ENCODE measurements at regions not wholly inside any gene's neighbourhood (a gene's known extent, or its start where the extent isn't known, plus 50 kb on each side); places are given as distances from the start of the nearest gene placed in this dataset.

DNA sequence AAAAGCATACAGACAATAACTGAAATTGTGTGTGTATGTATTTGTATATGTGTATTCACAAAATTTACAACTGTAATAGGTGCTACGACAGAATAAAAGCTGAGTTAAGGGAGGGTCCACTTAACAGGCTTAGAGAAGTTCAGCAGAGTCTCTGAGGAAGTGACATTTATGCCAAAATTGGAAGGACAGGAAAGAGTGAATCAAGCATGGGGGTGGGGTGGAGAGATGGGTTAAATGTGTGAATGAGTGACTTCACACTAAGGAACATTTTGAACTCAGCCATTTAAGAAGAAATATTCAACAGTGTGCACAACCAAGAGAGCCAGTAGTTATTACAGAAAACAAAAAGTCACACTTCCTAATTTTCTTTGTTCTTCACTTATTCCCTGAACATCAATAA is 53.8 kb upstream of the RGS1 start (continued):
- TF ChIP-seq, protein P1, sequence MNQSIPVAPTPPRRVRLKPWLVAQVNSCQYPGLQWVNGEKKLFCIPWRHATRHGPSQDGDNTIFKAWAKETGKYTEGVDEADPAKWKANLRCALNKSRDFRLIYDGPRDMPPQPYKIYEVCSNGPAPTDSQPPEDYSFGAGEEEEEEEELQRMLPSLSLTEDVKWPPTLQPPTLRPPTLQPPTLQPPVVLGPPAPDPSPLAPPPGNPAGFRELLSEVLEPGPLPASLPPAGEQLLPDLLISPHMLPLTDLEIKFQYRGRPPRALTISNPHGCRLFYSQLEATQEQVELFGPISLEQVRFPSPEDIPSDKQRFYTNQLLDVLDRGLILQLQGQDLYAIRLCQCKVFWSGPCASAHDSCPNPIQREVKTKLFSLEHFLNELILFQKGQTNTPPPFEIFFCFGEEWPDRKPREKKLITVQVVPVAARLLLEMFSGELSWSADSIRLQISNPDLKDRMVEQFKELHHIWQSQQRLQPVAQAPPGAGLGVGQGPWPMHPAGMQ (IDR thresholded peaks at IDR 0.05; ENCODE audit: borderline replicate concordance) = no peak
- TF ChIP-seq HDGF (IDR thresholded peaks at IDR 0.05) (no peak), TCF12 (IDR thresholded peaks at IDR 0.05; ENCODE audit: low read depth, low read length) (no peak), FOXK2 (IDR thresholded peaks at IDR 0.05) (no peak), IKZF2 (IDR thresholded peaks at IDR 0.05) (peak; percentile 33 to 68; a peak in 2 of 4 replicates), MTA2 (IDR thresholded peaks at IDR 0.05; ENCODE audit: low read depth) (peak; percentile 47; the same call in 1 of the 2 replicates)
- TF ChIP-seq, protein P2, sequence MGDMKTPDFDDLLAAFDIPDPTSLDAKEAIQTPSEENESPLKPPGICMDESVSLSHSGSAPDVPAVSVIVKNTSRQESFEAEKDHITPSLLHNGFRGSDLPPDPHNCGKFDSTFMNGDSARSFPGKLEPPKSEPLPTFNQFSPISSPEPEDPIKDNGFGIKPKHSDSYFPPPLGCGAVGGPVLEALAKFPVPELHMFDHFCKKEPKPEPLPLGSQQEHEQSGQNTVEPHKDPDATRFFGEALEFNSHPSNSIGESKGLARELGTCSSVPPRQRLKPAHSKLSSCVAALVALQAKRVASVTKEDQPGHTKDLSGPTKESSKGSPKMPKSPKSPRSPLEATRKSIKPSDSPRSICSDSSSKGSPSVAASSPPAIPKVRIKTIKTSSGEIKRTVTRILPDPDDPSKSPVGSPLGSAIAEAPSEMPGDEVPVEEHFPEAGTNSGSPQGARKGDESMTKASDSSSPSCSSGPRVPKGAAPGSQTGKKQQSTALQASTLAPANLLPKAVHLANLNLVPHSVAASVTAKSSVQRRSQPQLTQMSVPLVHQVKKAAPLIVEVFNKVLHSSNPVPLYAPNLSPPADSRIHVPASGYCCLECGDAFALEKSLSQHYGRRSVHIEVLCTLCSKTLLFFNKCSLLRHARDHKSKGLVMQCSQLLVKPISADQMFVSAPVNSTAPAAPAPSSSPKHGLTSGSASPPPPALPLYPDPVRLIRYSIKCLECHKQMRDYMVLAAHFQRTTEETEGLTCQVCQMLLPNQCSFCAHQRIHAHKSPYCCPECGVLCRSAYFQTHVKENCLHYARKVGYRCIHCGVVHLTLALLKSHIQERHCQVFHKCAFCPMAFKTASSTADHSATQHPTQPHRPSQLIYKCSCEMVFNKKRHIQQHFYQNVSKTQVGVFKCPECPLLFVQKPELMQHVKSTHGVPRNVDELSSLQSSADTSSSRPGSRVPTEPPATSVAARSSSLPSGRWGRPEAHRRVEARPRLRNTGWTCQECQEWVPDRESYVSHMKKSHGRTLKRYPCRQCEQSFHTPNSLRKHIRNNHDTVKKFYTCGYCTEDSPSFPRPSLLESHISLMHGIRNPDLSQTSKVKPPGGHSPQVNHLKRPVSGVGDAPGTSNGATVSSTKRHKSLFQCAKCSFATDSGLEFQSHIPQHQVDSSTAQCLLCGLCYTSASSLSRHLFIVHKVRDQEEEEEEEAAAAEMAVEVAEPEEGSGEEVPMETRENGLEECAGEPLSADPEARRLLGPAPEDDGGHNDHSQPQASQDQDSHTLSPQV (IDR thresholded peaks at IDR 0.05) = no peak

DNA sequence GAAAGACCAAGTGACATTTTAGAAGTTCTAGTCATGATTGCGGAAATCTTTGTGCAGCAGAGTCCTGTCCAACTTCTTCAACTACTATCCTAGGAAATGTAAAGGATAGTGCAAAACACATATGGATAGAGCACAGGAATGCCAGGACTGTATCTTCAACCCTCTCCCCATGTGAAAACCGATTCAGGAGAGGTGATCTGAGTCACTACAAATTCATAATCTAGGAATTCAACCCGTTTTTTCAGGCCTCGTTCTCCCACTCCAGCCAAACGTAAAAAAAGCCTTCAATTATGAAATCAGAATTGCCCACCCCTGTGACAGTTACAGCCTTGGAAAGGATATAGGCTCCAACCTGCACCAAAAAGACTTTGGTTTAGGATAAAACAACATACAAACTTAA is 52.9 kb upstream of the RGS1 start:
- H2AFZ ChIP-seq (ENCODE audit: control insufficient read depth, low read depth, low read length) = no peak overlapping the region
- intact Hi-C loops (cut with micrococcal nuclease; ENCODE audit: unreplicated experiment) (no loop called here), in situ Hi-C loops (cut with MboI) (no loop called here)
- ChIA-PET SMC1A (ENCODE audit: uncharacterized antibody, unreplicated experiment) (interaction anchor here (1.1 to 5.1 kb wide), 4 partner anchors 20 to 88 kb away, joined by 4 to 77 read pairs (median 6); no protein-coding TSS in a partner anchor), RAD21 (ENCODE audit: unreplicated experiment) (interaction anchor here (0.7 to 1.6 kb wide), 5 partner anchors 23 to 88 kb away, joined by 3 to 10 read pairs (median 3); no protein-coding TSS in a partner anchor), CTCF (no interaction called here), POLR2A (interaction anchor here (0.7 to 1.8 kb wide), 5 partner anchors 17 to 56 kb away, joined by 3 to 10 read pairs (median 4); no protein-coding TSS in a partner anchor)
- peaks cover 10% of the 10 kb centered on the region; the same call in 1 of the 2 replicates for H3K4me1 ChIP-seq (ENCODE audit: control insufficient read depth, insufficient read depth, low read length)
- 89% methylated on average over 5 of the region's 5 CpGs for WGBS (ENCODE audit: insufficient coverage, insufficient replicate concordance, low lambda C conversion rate, missing lambda C conversion rate)
- H3K9ac ChIP-seq (ENCODE audit: control insufficient read depth, insufficient read depth, low read length) = no peak overlapping the region
- no peak for FAIRE-seq
- ATAC-seq = no peak
- no peaks in the 10 kb centered on the region for H3K27me3 ChIP-seq (replicated peaks in 1 of 2; ENCODE audit: control insufficient read depth in 2 of 2, insufficient read depth in 2 of 2, low read length in 1 of 2)
- BruUV-seq (replicated peaks) = no TSS peak
- no peaks in the 10 kb centered on the region for H4K20me1 ChIP-seq (ENCODE audit: control insufficient read depth, insufficient read depth)
- H3K27ac ChIP-seq (ENCODE audit: control insufficient read depth, insufficient read depth) = no peak overlapping the region
- no peak overlapping the region for H3K4me3 ChIP-seq
- no peak for DNase-seq (ENCODE audit: low read depth, low spot score)
- no peaks in the 10 kb centered on the region; the same call in 2 of the 3 replicates for H3K9me3 ChIP-seq (replicated peaks; ENCODE audit: control insufficient read depth, insufficient read depth, low read length)
- H3K4me2 ChIP-seq (ENCODE audit: control insufficient read depth, insufficient read depth) = no peak overlapping the region
- no peaks in the 10 kb centered on the region for H3K79me2 ChIP-seq (ENCODE audit: control insufficient read depth, insufficient read depth, low read length)
- H3K36me3 ChIP-seq (ENCODE audit: control insufficient read depth in 2 of 2, insufficient read depth in 2 of 2, low read length in 1 of 2) = no peaks in the 10 kb centered on the region
- TF ChIP-seq ZNF207 (IDR thresholded peaks at IDR 0.05; ENCODE audit: borderline replicate concordance) (no peak), HDGF (IDR thresholded peaks at IDR 0.05) (no peak), SP1 (IDR thresholded peaks at IDR 0.05; ENCODE audit: low read depth, low read length) (no peak), YBX1 (IDR thresholded peaks at IDR 0.05) (no peak), RAD21 (IDR thresholded peaks at IDR 0.05; ENCODE audit: insufficient read depth, low read depth, low read length) (no peak)
- TF ChIP-seq, protein P3, sequence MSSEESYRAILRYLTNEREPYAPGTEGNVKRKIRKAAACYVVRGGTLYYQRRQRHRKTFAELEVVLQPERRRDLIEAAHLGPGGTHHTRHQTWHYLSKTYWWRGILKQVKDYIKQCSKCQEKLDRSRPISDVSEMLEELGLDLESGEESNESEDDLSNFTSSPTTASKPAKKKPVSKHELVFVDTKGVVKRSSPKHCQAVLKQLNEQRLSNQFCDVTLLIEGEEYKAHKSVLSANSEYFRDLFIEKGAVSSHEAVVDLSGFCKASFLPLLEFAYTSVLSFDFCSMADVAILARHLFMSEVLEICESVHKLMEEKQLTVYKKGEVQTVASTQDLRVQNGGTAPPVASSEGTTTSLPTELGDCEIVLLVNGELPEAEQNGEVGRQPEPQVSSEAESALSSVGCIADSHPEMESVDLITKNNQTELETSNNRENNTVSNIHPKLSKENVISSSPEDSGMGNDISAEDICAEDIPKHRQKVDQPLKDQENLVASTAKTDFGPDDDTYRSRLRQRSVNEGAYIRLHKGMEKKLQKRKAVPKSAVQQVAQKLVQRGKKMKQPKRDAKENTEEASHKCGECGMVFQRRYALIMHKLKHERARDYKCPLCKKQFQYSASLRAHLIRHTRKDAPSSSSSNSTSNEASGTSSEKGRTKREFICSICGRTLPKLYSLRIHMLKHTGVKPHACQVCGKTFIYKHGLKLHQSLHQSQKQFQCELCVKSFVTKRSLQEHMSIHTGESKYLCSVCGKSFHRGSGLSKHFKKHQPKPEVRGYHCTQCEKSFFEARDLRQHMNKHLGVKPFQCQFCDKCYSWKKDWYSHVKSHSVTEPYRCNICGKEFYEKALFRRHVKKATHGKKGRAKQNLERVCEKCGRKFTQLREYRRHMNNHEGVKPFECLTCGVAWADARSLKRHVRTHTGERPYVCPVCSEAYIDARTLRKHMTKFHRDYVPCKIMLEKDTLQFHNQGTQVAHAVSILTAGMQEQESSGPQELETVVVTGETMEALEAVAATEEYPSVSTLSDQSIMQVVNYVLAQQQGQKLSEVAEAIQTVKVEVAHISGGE (CRISPR knock-in tag; IDR thresholded peaks at IDR 0.05) = no peak
- TF ChIP-seq, protein P4, sequence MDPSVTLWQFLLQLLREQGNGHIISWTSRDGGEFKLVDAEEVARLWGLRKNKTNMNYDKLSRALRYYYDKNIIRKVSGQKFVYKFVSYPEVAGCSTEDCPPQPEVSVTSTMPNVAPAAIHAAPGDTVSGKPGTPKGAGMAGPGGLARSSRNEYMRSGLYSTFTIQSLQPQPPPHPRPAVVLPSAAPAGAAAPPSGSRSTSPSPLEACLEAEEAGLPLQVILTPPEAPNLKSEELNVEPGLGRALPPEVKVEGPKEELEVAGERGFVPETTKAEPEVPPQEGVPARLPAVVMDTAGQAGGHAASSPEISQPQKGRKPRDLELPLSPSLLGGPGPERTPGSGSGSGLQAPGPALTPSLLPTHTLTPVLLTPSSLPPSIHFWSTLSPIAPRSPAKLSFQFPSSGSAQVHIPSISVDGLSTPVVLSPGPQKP (IDR thresholded peaks at IDR 0.05; ENCODE audit: low read depth, low read length) = no peak
